GM21515 (cell line): ENCODE measurements at regions not wholly inside any gene's neighbourhood (a gene's known extent, or its start where the extent isn't known, plus 50 kb on each side); places are given as distances from the start of the nearest gene placed in this dataset.
"Not testable (repeated sequence)": the region's sequence is repeated elsewhere in the genome, so short reads cannot be mapped to it uniquely, and the experiment has no call there.

Source experiments
- ATAC-seq: cut with Tn5 transposase; IDR thresholded peaks from one replicate; pipeline ENCODE4 v1.9.1; 2021; ENCODE audit not compliant: unreplicated experiment

DNA sequence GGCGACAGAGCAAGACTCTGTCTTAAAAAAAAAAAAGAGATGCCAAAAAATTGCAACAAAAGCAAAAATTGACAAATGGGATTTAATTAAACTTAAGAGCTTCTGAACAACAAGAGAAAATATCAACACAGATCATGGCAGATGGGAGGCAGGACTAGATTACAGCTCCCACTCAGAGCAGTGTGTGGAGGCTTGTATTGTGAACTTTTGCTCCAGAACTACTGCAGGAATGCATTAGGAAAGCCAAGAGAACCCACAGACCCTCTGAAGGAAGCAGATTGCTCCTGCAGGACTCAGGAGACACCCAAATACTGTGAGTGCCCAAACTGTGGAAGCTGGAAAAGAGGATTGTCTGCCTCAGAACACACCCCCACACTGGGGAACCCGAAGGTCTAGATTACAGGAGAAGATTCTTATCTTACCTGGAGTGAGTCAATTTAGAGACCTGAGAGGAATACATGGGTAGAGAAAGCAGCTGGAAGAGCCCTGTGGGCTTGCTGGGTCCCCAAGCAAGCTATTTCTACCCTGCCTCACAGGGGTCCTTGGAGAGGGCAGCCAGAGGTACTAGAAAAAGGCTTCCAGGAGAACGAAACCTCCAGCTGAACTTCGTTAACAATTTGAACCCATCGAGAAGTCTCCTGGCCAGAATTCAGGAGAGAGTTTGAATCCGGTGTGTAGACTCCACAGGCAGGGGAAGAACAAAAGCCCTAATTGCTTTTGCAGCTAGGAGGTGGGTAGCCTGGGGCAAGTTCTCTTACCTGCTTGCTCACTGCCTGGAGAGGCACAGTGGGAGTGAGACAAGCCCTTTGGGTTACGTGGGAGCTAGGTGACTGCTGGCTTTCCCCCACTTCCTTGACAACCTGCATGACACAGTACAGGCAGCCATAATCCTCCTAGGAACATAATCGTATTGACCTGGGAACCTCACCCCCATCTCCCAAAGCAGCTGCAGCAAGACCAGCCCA, 593.4 kb upstream of the RGMB start:
- ATAC-seq: no peak

DNA sequence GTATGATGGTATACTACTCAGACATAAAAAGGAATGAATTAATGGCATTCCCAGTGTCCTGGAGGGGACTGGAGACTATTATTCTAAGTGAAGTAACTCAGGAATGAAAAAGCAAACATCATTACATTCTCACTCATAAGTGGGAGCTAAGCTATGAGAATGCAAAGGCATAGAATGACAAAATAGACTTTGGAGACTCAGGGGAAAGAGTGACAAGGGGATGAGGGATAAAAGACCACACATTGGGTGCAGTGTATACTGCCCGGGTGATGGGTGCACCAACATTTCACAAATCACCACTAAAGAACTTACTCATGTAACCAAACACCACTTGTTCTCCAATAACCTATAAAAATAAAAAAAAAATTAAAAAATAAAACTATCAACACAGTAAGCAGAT, 587.3 kb upstream of the RGMB start:
- no peak for ATAC-seq

DNA sequence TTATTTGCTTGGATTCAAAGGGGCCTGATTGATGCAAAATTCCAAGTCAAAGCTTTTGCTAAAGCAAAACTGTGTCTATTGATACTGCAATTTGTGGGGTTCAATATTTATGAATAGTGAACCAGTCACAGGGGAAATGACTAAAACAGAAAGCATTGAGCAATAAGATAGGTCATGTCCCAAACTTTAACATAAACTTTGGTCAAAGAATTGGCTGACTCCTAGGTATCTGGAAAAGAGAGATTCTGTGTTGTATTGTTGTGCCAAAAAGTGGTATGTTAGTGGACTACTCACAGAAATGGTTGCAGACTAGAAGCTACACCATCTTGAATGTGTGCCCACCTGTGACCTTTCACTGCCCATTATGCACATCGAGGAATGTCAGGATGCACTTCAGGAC, 585.5 kb upstream of the RGMB start:
- ATAC-seq: no peak

DNA sequence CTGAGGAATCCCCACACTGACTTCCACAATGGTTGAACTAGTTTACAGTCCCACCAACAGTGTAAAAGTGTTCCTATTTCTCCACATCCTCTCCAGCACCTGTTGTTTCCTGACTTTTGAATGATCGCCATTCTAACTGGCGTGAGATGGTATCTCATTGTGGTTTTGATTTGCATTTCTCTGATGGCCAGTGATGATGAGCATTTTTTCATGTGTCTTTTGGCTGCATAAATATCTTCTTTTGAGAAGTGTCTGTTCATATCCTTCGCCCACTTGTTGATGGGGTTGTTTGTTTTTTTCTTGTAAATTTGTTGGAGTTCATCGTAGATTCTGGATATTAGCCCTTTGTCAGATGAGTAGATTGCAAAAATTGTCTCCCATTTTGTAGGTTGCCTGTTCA, 583.1 kb upstream of the RGMB start:
- not testable (repeated sequence) for ATAC-seq

- no peak for ATAC-seq
These were observed 579.3 kb upstream of the RGMB start for GRCh38 chr5:98193921-98194760.

- ATAC-seq: no peak
These were observed 572.5 kb upstream of the RGMB start for GRCh38 chr5:98200726-98201541.

DNA sequence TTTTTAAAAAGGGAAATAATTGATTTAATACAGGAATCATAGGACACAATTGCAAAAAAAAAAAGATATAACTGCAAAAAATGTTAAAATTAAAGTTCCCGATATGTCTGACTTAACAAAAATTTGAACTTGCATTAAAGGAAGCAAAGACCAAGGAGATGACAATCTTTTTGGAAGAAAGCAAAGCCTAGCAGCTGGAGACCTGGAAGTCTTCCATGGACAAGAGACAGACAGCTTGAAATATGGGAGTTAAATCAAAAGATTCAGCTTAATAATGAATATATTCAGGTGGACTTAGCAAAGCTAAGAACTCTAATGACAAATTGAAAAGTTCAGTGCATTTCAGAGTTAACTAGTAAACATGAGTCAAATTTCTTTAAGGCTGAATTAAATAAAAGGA, 568.7 kb upstream of the RGMB start:
- no peak for ATAC-seq

- ATAC-seq: no peak
These were observed 567.6 kb upstream of the RGMB start for GRCh38 chr5:98205691-98206461.

DNA sequence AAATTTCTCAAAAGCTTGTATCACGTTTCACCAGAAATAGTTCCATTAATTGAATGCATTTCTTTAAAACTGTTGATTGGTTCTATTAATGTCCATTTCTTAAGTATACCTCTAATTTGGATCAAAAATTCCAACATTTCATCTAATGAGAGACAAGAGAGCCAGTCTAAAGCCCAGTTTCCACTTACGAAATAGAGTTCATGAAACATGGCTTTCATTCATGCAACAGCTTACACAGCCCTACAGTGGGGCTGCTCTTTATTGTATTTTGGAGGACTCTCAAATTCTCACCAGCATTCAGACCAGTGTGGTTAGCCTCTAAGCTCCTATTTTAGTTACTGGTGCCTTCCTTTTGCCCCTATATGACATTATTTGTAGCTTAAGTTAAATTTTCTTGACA, 566.9 kb upstream of the RGMB start:
- no peak for ATAC-seq

GRCh38 chr5:98209418-98209817, 564.0 kb upstream of the RGMB start:
- ATAC-seq: no peak

- ATAC-seq: no peak
These were observed 559.0 kb upstream of the RGMB start for GRCh38 chr5:98214240-98215051.

DNA sequence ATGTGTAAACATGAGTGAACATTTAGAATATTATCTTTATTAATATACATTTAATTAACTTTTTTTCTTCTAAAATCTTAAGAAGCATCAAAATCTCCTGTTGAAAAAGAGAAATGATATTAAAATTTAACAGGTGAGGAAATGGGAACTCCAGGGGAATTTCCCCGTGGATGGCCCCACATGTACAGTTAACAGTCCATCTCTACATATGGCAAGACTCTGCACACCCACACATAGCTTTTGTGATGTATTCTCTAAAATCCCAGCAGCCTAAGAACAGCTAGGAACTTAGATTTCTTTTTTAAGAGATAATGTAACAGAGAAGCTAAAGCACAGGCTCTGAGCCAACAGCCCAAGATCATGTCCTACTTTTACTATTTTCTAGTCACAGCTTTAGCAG, 556.3 kb upstream of the RGMB start:
- no peak for ATAC-seq

DNA sequence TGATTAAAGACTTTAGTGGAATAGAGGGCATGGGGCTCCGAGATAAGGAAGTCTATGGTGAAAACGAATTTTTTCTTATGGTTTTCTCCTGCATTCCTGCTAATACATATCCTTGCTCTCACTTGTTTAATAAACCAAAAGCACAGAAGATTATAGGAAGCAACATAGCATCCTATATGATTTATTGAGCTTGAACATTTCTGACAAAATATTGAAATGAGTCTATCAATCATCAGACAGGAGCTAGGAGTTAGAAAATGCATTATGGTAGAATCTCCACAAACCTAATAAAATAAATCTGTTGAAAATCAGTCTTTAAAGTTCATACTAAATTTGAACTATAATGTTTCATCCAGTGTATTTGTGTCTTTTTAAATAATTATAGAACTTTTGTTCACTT, 554.6 kb upstream of the RGMB start:
- no peak for ATAC-seq

DNA sequence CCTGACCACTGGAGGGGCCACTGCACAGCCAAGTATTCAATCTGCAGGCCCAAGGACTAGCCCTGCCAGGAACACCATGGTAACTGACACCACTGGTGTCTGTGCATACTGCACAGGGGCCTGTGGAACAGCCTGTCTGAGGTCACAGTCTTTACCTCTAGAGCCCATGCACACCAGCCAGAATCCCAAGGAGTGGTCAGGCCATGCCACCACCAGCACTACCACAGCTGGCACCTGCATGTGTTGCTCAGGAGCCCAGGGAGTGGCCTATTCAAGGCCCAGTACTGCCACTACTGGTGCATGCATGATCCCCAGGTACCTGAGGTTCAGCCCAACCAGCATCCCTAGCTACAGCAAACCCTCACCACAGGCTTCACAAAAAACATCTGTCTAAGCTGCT, 546.0 kb upstream of the RGMB start:
- no peak for ATAC-seq

DNA sequence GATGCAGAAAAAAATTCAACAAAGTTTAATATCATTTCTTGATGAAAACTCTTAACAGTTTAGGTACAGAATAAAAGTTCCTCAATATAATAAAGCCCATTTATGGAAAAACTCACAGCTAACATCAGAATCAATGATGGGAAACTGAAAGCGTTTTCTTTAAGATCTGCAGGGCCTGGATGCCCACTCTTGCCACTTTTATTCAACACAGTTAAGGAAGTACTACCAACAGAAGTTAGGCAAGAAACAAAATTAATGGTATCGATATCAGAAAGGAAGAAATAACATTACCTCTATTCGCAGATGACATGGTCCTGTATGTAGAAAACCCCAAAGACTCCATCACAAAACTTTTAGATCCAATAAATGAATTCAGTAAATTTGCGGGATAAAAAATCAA, 542.4 kb upstream of the RGMB start:
- ATAC-seq: no peak

- not testable (repeated sequence) for ATAC-seq
These were observed 535.7 kb upstream of the RGMB start for GRCh38 chr5:98237794-98238193.

DNA sequence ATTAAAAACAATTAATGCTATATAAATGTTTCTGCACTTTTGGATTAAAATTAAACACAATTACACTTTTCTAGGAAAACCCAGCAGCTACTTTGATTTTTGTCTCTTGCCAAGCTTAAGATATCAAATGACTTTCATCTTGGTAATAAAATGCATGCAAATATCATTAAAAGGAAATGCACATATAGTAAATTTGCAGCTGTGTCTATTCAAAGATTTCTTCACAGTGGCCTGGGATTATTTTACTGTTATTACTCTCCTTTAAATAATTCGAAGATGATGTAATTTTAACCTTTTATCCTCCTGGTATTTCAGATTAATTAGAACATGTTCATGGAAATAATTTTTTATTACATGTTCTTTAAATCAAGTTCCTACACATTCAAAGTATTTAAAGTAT, 529.5 kb upstream of the RGMB start:
- ATAC-seq: no peak

DNA sequence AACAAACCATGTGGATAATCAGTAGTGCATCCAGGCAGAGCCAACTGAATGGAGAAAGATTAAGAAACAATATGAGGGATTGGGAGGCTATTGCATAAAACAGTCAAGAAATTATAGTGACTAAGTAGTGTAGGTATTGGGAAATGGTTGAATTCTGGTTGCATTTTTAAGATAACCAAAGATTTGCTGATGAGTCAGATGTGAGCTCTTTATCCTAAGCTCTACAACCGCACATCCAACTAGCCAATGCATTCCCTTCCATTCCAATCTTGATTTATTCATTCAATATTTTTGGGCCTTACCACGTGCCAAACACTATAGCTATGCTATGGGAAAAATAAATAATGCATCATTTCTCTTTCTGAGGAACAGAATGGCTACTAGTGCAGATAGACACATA, 524.5 kb upstream of the RGMB start:
- ATAC-seq: no peak

DNA sequence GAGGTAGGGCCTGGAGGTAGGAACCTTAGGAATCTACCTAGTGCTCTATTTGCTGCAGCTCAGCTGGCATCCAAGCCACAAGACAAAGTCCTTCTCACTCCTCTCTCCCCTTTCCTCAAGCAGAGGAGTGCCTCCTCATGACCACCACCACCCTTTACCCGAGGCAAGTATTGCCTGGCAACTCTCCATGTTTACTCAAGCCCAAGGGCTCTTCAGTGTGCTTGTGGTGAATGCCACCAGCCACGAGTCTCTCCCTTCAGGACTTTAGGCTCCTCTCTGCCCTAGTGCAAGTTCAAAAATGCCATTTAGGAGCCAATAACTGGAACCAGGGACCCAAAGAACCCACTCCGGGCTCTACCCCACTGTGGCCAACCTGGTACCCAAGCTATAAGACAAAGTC, 514.5 kb upstream of the RGMB start:
- no peak for ATAC-seq

DNA sequence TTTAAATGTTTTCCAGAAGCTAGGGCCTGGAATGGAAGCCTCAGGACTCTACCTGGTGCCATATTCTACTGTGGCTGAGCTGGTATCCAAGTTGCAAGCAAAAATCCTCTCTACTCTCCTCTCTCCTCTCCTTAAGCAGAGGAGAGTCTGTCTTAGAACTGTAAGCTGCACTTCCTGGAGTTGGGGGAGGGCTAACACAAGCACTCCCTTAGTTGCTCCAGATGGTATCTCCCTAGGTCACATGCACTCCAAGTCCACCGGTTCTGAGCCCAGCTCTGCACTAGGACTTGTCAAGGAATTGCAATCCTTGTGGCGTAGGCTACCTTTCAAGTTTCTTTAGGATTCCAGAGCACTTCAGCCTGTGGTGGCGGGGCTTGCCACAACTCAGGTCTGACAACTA, 513.9 kb upstream of the RGMB start:
- no peak for ATAC-seq
